Endothelial cell of umbilical vein (primary cell): ENCODE measurements at regions not wholly inside any gene's neighbourhood (a gene's known extent, or its start where the extent isn't known, plus 50 kb on each side); places are given as distances from the start of the nearest gene placed in this dataset.

Source experiments
- BruUV-seq: library from RNA; stranded (reverse); fragments of 400-500 nt; replicated peaks from 2 replicates; lab custom pipeline; 2021; lab: Mats Ljungman, UMichigan
- CTCF ChIA-PET: fragments of 300-600, 350-600 bp; sonication (Branson Sonifier 250); formaldehyde crosslinking; loops from one replicate; lab custom pipeline; 2021; ENCODE audit warnings: antibody characterized with exemption, inconsistent platforms; lab: Charles Lee
- POLR2A ChIA-PET: fragments of 300-600, 350-600 bp; sonication (Branson Sonifier 250); formaldehyde crosslinking; loops from one replicate; lab custom pipeline; 2021; ENCODE audit warnings: antibody characterized with exemption, inconsistent platforms; lab: Charles Lee
- DNase-seq: peaks from one replicate; pipeline ENCODE4 v3.0.0-alpha.2; 2011; ENCODE audit warnings: low read depth, low spot score
- FAIRE-seq: peaks from 2 replicates; lab custom pipeline; 2011; peaks lifted over from hg19 to GRCh38; lab: Jason Lieb, UNC
- H2AFZ ChIP-seq: 2 replicates; pipeline ENCODE4 v1.6.0; 2012; ENCODE audit warnings: low read depth, low read length, control low read depth, inconsistent platforms
- H3K27ac ChIP-seq: 2 replicates; pipeline ENCODE4 v1.5.1; 2011; ENCODE audit warnings: low read depth, mild to moderate bottlenecking, control low read depth, low read length, moderate library complexity; ENCODE audit not compliant: insufficient read depth
- H3K27me3 ChIP-seq, 2 experiments: 2 replicates each; pipeline versions ENCODE4 v1.6.0 to v1.6.1; 2011; ENCODE audit warnings: low read length in 2 of 2, mixed read lengths in 1 of 2; ENCODE audit not compliant: control insufficient read depth in 2 of 2, insufficient read depth in 2 of 2
- H3K36me3 ChIP-seq, 2 experiments: 2 replicates in 1 of 2; 3 replicates in 1 of 2; pipeline ENCODE4 v1.5.1; 2011; ENCODE audit warnings: low read length in 2 of 2, mild to moderate bottlenecking in 1 of 2, moderate library complexity in 1 of 2; ENCODE audit not compliant: control insufficient read depth in 2 of 2, insufficient read depth in 2 of 2; ENCODE audit errors: extremely low read depth in 1 of 2
- H3K4me1 ChIP-seq: 3 replicates; pipeline ENCODE4 v1.5.1; 2011; ENCODE audit warnings: mild to moderate bottlenecking, low read length; ENCODE audit not compliant: control insufficient read depth, insufficient read depth; ENCODE audit errors: extremely low read depth
- H3K4me2 ChIP-seq: 2 replicates; pipeline ENCODE4 v1.6.1; 2011; ENCODE audit warnings: low read length, control low read depth, mixed read lengths; ENCODE audit not compliant: insufficient read depth
- H3K4me3 ChIP-seq, 3 experiments: fragments of 200-600 bp in 1 of 3; sonication (generic), shearing (Covaris generic) in 1 of 3; replicated peaks in 1 of 3; 2 replicates each; pipeline ENCODE4 v1.5.1; 2011 to 2016; ENCODE audit warnings: control low read depth in 3 of 3, low read length in 3 of 3, mild to moderate bottlenecking in 2 of 3, inconsistent platforms in 1 of 3, low read depth in 1 of 3, moderate library complexity in 1 of 3; ENCODE audit not compliant: insufficient read depth in 1 of 3
- H3K79me2 ChIP-seq: 2 replicates; pipeline ENCODE4 v1.6.0; 2012; ENCODE audit warnings: low read length, inconsistent platforms; ENCODE audit not compliant: control insufficient read depth, insufficient read depth
- H3K9ac ChIP-seq: replicated peaks from 2 replicates; pipeline ENCODE3; 2011; ENCODE audit warnings: low read length, control low read depth; ENCODE audit not compliant: insufficient read depth; ENCODE audit errors: extremely low read depth
- H3K9me1 ChIP-seq: replicated peaks from 3 replicates; pipeline ENCODE4 v1.6.0; 2011; ENCODE audit warnings: mild to moderate bottlenecking, low read length; ENCODE audit not compliant: control insufficient read depth, insufficient read depth; ENCODE audit errors: extremely low read depth
- H3K9me3 ChIP-seq: replicated peaks from 2 replicates; pipeline ENCODE4 v1.5.1; 2012; ENCODE audit warnings: low read length, inconsistent platforms; ENCODE audit not compliant: control insufficient read depth, insufficient read depth
- H4K20me1 ChIP-seq: replicated peaks from 2 replicates; pipeline ENCODE3; 2011; ENCODE audit warnings: mild to moderate bottlenecking, low read length; ENCODE audit not compliant: control insufficient read depth, insufficient read depth; ENCODE audit errors: extremely low read depth
- EZH2 ChIP-seq: IDR thresholded peaks from 2 replicates; pipeline ENCODE4 v1.6.1; 2012; ENCODE audit warnings: borderline replicate concordance, low read depth, mild to moderate bottlenecking, moderate library complexity, low read length, inconsistent platforms; ENCODE audit not compliant: severe bottlenecking
- FOS ChIP-seq: IDR thresholded peaks from 2 replicates; pipeline ENCODE4 v1.6.1; 2011; ENCODE audit warnings: mild to moderate bottlenecking, low read length, moderate library complexity, borderline replicate concordance; ENCODE audit not compliant: insufficient read depth
- GATA2 ChIP-seq: IDR thresholded peaks from 2 replicates; pipeline ENCODE4 v1.7.0; 2011; ENCODE audit warnings: low read depth, mild to moderate bottlenecking, moderate library complexity, mixed read lengths, low read length; ENCODE audit not compliant: insufficient read length, insufficient read depth
- JUN ChIP-seq: IDR thresholded peaks from 2 replicates; pipeline ENCODE4 v1.6.1; 2011; ENCODE audit warnings: borderline replicate concordance, low read depth; ENCODE audit not compliant: insufficient read length, insufficient read depth
- MYC ChIP-seq: IDR thresholded peaks from one replicate; pipeline ENCODE4 v1.6.1; 2011; ENCODE audit warnings: mild to moderate bottlenecking, low read depth, low read length
- POLR2A ChIP-seq: IDR thresholded peaks from 2 replicates; pipeline ENCODE4 v1.6.1; 2012; ENCODE audit warnings: low read depth, mild to moderate bottlenecking, control low read depth, low read length
- POLR2AphosphoS5 ChIP-seq: IDR thresholded peaks from 2 replicates; pipeline ENCODE4 v1.6.1; 2012; ENCODE audit warnings: low read depth, mild to moderate bottlenecking, control low read depth, low read length, moderate library complexity; ENCODE audit not compliant: insufficient read depth
- dilution Hi-C: fragments of 300-500 bp; cut with MboI; formaldehyde crosslinking; loops from one replicate; pipeline ENCODE4 v1.15.0; 2019; ENCODE audit warnings: low sequenced_read_pairs; ENCODE audit not compliant: extremely low pct_ligation_motif_present
- intact Hi-C: fragments of 100-400 bp; cut with micrococcal nuclease; formaldehyde crosslinking; loops from one replicate; pipeline ENCODE4 v1.10.0; 2022
- TF ChIP-seq, protein P1 (sequence below): IDR thresholded peaks from 2 replicates; pipeline ENCODE4 v1.6.1; 2011; ENCODE audit not compliant: insufficient read depth, insufficient read length
- TF ChIP-seq, protein P2 (sequence below), 2 donors: IDR thresholded peaks; 1 replicate in 1 of 2; 2 replicates in 1 of 2; pipeline ENCODE4 v1.5.1; 2011; ENCODE audit warnings: low read length in 2 of 2, mild to moderate bottlenecking in 2 of 2, moderate library complexity in 2 of 2, control low read depth in 1 of 2, inconsistent platforms in 1 of 2, low read depth in 1 of 2; ENCODE audit not compliant: insufficient read depth in 1 of 2; ENCODE audit errors: extremely low read depth in 1 of 2

DNA sequence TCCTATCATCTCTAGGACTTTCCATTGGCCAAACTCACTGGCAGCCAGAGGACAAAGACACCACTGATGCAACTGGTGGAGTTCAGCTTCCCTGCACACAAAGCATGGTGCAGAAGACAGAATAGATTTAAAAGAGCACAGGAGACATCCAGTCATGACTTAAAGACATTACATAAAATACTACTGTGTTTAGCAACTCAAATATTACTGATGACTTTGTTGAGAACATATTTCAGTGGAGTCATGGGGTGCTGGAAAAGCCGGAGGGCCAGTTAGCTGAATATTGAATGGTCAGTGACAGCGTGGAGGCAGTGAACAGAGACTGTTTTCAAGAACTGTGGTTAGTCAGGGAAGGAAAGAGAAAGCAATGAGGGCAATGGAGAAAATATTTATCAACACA, 296.3 kb upstream of the NRP1 start:
- no peaks in the 10 kb centered on the region for H3K9me1 ChIP-seq
- no peaks in the 10 kb centered on the region for H4K20me1 ChIP-seq
- no peaks in the 10 kb centered on the region for H3K36me3 ChIP-seq
- ChIA-PET POLR2A (no interaction called here), CTCF (no interaction called here)
- intact Hi-C loops, result no loop called here
- H3K9ac ChIP-seq, result no peak overlapping the region
- H3K9me3 ChIP-seq, result no peaks in the 10 kb centered on the region
- no peak for FAIRE-seq
- no peak overlapping the region for H3K27ac ChIP-seq
- no peaks in the 10 kb centered on the region for H3K79me2 ChIP-seq
- no peak overlapping the region for H2AFZ ChIP-seq
- BruUV-seq, result no TSS peak
- no peak overlapping the region for H3K4me3 ChIP-seq
- H3K4me2 ChIP-seq, result no peak overlapping the region
- dilution Hi-C loops, result no loop called here
- H3K27me3 ChIP-seq, result peaks cover 14 to 17% of the 10 kb centered on the region in 2 experiments
- DNase-seq, result no peak
- TF ChIP-seq, protein P1, sequence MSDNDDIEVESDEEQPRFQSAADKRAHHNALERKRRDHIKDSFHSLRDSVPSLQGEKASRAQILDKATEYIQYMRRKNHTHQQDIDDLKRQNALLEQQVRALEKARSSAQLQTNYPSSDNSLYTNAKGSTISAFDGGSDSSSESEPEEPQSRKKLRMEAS, result no peak
- TF ChIP-seq POLR2AphosphoS5, result no peak
- TF ChIP-seq POLR2A, result no peak
- TF ChIP-seq, protein P2, sequence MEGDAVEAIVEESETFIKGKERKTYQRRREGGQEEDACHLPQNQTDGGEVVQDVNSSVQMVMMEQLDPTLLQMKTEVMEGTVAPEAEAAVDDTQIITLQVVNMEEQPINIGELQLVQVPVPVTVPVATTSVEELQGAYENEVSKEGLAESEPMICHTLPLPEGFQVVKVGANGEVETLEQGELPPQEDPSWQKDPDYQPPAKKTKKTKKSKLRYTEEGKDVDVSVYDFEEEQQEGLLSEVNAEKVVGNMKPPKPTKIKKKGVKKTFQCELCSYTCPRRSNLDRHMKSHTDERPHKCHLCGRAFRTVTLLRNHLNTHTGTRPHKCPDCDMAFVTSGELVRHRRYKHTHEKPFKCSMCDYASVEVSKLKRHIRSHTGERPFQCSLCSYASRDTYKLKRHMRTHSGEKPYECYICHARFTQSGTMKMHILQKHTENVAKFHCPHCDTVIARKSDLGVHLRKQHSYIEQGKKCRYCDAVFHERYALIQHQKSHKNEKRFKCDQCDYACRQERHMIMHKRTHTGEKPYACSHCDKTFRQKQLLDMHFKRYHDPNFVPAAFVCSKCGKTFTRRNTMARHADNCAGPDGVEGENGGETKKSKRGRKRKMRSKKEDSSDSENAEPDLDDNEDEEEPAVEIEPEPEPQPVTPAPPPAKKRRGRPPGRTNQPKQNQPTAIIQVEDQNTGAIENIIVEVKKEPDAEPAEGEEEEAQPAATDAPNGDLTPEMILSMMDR (IDR thresholded peaks at IDR 0.05; ENCODE audit: extremely low read depth in 1 of 2, insufficient read depth in 1 of 2, low read depth in 1 of 2, low read length in 2 of 2), result no peak
- TF ChIP-seq GATA2, result no peak
- TF ChIP-seq MYC, result no peak
- no peak for TF ChIP-seq EZH2
- no peak for TF ChIP-seq JUN
- no peak for TF ChIP-seq FOS
- H3K4me1 ChIP-seq, result no peaks in the 10 kb centered on the region
